A673 (cell line): ENCODE measurements at regions not wholly inside any gene's neighbourhood (a gene's known extent, or its start where the extent isn't known, plus 50 kb on each side); places are given as distances from the start of the nearest gene placed in this dataset.
"Not testable (repeated sequence)": the region's sequence is repeated elsewhere in the genome, so short reads cannot be mapped to it uniquely, and the experiment has no call there.

Experiments used
- BruUV-seq: library from RNA; stranded (reverse); fragments of 400-500 nt; replicated peaks from 2 replicates; lab custom pipeline; 2021; lab: Mats Ljungman, UMichigan
- CTCF ChIA-PET: fragments of 300-600 bp; sonication (Branson Sonifier 250); formaldehyde crosslinking; loops from one replicate; lab custom pipeline; 2022; ENCODE audit warnings: antibody characterized with exemption; lab: Charles Lee
- POLR2A ChIA-PET: fragments of 300-600 bp; sonication (Branson Sonifier 250); formaldehyde crosslinking; loops from one replicate; lab custom pipeline; 2022; ENCODE audit warnings: antibody characterized with exemption; ENCODE audit not compliant: low non-redundant PET; lab: Charles Lee
- DNase-seq: peaks from one replicate; pipeline ENCODE4 v3.0.0-alpha.2; 2015; ENCODE audit warnings: low spot score
- H3K27ac ChIP-seq: fragments of 200-600 bp; sonication (generic); 2 replicates; pipeline ENCODE4 v1.5.1; 2016; ENCODE audit warnings: mixed run types, low read depth, mild to moderate bottlenecking, mixed read lengths, antibody characterized with exemption, low read length; ENCODE audit not compliant: poor library complexity, severe bottlenecking
- H3K27me3 ChIP-seq: fragments of 200-600 bp; sonication (generic); replicated peaks from 2 replicates; pipeline ENCODE4 v1.6.1; 2017; ENCODE audit warnings: mixed run types, low read depth, mild to moderate bottlenecking, mixed read lengths, antibody characterized with exemption, low read length; ENCODE audit not compliant: insufficient read depth, poor library complexity
- H3K36me3 ChIP-seq: fragments of 200-600 bp; sonication (generic); 2 replicates; pipeline ENCODE4 v1.6.1; 2016; ENCODE audit warnings: mixed run types, mild to moderate bottlenecking, mixed read lengths, antibody characterized with exemption, low read length; ENCODE audit not compliant: insufficient read depth, poor library complexity, severe bottlenecking
- H3K4me1 ChIP-seq: fragments of 200-600 bp; sonication (generic); 2 replicates; pipeline ENCODE4 v1.6.1; 2017; ENCODE audit warnings: mixed run types, mild to moderate bottlenecking, mixed read lengths, antibody characterized with exemption, low read length; ENCODE audit not compliant: insufficient read depth, poor library complexity, severe bottlenecking
- H3K4me3 ChIP-seq: fragments of 200-600 bp; sonication (generic); 2 replicates; pipeline ENCODE4 v1.5.1; 2016; ENCODE audit warnings: low read depth, mixed run types, mild to moderate bottlenecking, mixed read lengths, low read length; ENCODE audit not compliant: poor library complexity, severe bottlenecking
- H3K9me3 ChIP-seq: fragments of 200-600 bp; sonication (generic); 2 replicates; pipeline ENCODE4 v1.6.1; 2016; ENCODE audit warnings: mixed run types, low read depth, mild to moderate bottlenecking, mixed read lengths, antibody characterized with exemption, low read length; ENCODE audit not compliant: poor library complexity, severe bottlenecking
- CTCF ChIP-seq: fragments of 300-800, 200-600 bp; sonication (generic); conservative IDR thresholded peaks from 2 replicates; pipeline ENCODE4 v1.5.1; 2017; ENCODE audit warnings: low read depth, mild to moderate bottlenecking, antibody characterized with exemption, low read length, moderate library complexity, mixed read lengths
- EZH2 ChIP-seq: fragments of 200-600 bp; sonication (generic); IDR thresholded peaks from 2 replicates; pipeline ENCODE4 v1.6.1; 2017; ENCODE audit warnings: borderline replicate concordance, low read depth, mild to moderate bottlenecking, mixed read lengths, antibody characterized with exemption, low read length; ENCODE audit not compliant: poor library complexity, severe bottlenecking
- intact Hi-C: fragments of 100-400 bp; cut with micrococcal nuclease; formaldehyde crosslinking; loops from one replicate; pipeline ENCODE4 v1.10.0; 2022; ENCODE audit not compliant: unreplicated experiment

- Histone ChIP-seq H3K9me3 (no peaks in the 10 kb centered on the region), H3K27me3 (peaks cover 26% of the 10 kb centered on the region), H3K27ac (no peak overlapping the region), H3K4me3 (no peak overlapping the region), H3K36me3 (no peaks in the 10 kb centered on the region), H3K4me1 (no peaks in the 10 kb centered on the region)
- ChIA-PET POLR2A (no interaction called here), CTCF (no interaction called here)
- intact Hi-C loops = no loop called here
- no peak for DNase-seq
- TF ChIP-seq EZH2 (no peak), CTCF (no peak)
- no TSS peak for BruUV-seq
Observed at GRCh38 chr2:16420421-16420820, 245.2 kb downstream of the CYRIA start.

- Histone ChIP-seq H3K27me3 (peaks cover 26% of the 10 kb centered on the region), H3K27ac (no peak overlapping the region), H3K9me3 (no peaks in the 10 kb centered on the region), H3K4me3 (no peak overlapping the region), H3K36me3 (no peaks in the 10 kb centered on the region), H3K4me1 (no peaks in the 10 kb centered on the region)
- no peak for DNase-seq
- no TSS peak for BruUV-seq
- intact Hi-C loops = no loop called here
- no peak for TF ChIP-seq CTCF
- TF ChIP-seq EZH2 = no peak
- CTCF ChIA-PET = no interaction called here
- POLR2A ChIA-PET = no interaction called here
Observed at GRCh38 chr2:16417726-16418125, 247.9 kb downstream of the CYRIA start.

GRCh38 chr2:16416651-16417050 lies 249.0 kb downstream of the CYRIA start:
- Histone ChIP-seq H3K27ac (no peak overlapping the region), H3K36me3 (no peaks in the 10 kb centered on the region), H3K9me3 (no peaks in the 10 kb centered on the region), H3K27me3 (peaks cover 26% of the 10 kb centered on the region), H3K4me3 (no peak overlapping the region), H3K4me1 (no peaks in the 10 kb centered on the region)
- intact Hi-C loops = no loop called here
- POLR2A ChIA-PET = no interaction called here
- DNase-seq = no peak
- no TSS peak for BruUV-seq
- CTCF ChIA-PET = no interaction called here
- TF ChIP-seq CTCF = no peak

GRCh38 chr2:16415861-16416260 lies 249.8 kb downstream of the CYRIA start:
- DNase-seq, BruUV-seq, CTCF ChIA-PET: not testable (repeated sequence)

More at GRCh38 chr2:16415861-16416260, 249.8 kb downstream of the CYRIA start:
- intact Hi-C loops, H3K27ac ChIP-seq, H3K4me1 ChIP-seq, POLR2A ChIA-PET, H3K9me3 ChIP-seq, H3K4me3 ChIP-seq, H3K36me3 ChIP-seq: not testable (repeated sequence)
- peaks cover 26% of the 10 kb centered on the region for H3K27me3 ChIP-seq
